Heart left ventricle (tissue), 16 donors: ENCODE measurements at regions not wholly inside any gene's neighbourhood (a gene's known extent, or its start where the extent isn't known, plus 50 kb on each side); places are given as distances from the start of the nearest gene placed in this dataset.
A peak's percentile ranks its signal among the peaks of the same experiment; 100 is the strongest.
"Not testable (repeated sequence)": the region's sequence is repeated elsewhere in the genome, so short reads cannot be mapped to it uniquely, and the experiment has no call there.

Experiments
- ATAC-seq, 4 donors: fragments of 200-7000 bp; cut with Tn5 transposase; one replicate each; pipeline ENCODE4 v1.9.1; 2020 to 2022; ENCODE audit warnings: moderate library complexity in 4 of 4, mild to moderate bottlenecking in 3 of 4, moderate number of reproducible peaks in 1 of 4
- DNase-seq, 5 donors: peaks; one replicate each; pipeline ENCODE4 v3.0.0-alpha.2; 2020
- H3K27ac ChIP-seq, 12 donors: fragments of 200-600 bp; sonication (generic) in 4 of 12; one replicate each; pipeline versions ENCODE4 v1.5.0 to v1.8.0; 2016 to 2022; ENCODE audit warnings: mild to moderate bottlenecking in 2 of 12
- H3K27me3 ChIP-seq, 9 donors: fragments of 200-600 bp; sonication (generic) in 2 of 9; one replicate each; pipeline versions ENCODE4 v1.5.1 to v1.8.0; 2016 to 2022; ENCODE audit warnings: mild to moderate bottlenecking in 3 of 9
- H3K36me3 ChIP-seq, 9 donors: fragments of 200-600 bp; sonication (generic) in 2 of 9; one replicate each; pipeline versions ENCODE4 v1.5.0 to v1.8.0; 2018 to 2022; ENCODE audit warnings: mild to moderate bottlenecking in 2 of 9
- H3K4me1 ChIP-seq, 12 donors: fragments of 200-600 bp; sonication (generic) in 4 of 12; one replicate each; pipeline versions ENCODE4 v1.5.0 to v1.8.0; 2016 to 2022; ENCODE audit warnings: mild to moderate bottlenecking in 3 of 12
- H3K4me3 ChIP-seq, 12 donors: fragments of 200-600 bp; sonication (generic) in 4 of 12; one replicate each; pipeline versions ENCODE4 v1.5.0 to v1.8.0; 2017 to 2022; ENCODE audit warnings: mild to moderate bottlenecking in 9 of 12, moderate library complexity in 4 of 12
- H3K9me3 ChIP-seq, 12 donors: fragments of 200-600 bp; sonication (generic) in 4 of 12; one replicate each; pipeline versions ENCODE4 v1.5.0 to v1.8.0; 2016 to 2022; ENCODE audit warnings: mild to moderate bottlenecking in 1 of 12
- CTCF ChIP-seq, 12 donors: fragments of 200-600 bp; sonication (generic) in 4 of 12; IDR thresholded peaks; one replicate each; pipeline versions ENCODE4 v1.5.0 to v1.8.0; 2018 to 2022; ENCODE audit warnings: antibody characterized with exemption in 12 of 12, mild to moderate bottlenecking in 5 of 12
- POLR2A ChIP-seq, 2 donors: fragments of 450-650 bp; IDR thresholded peaks; one replicate each; pipeline ENCODE4 v1.6.1; 2017; ENCODE audit warnings: antibody characterized with exemption in 2 of 2, mild to moderate bottlenecking in 2 of 2, moderate library complexity in 2 of 2
- whole genome bisulfite sequencing, 4 donors: extraction: QIAGEN DNeasy Blood & Tissue Kit in 2 of 4; methylation state at CpG; one replicate each; pipeline versions ENCODE4 v1.1.5 to v1.1.7; 2013 to 2018; 5-methylcytosine and 5-hydroxymethylcytosine counted together
- intact Hi-C, 10 donors: fragments of 100-400 bp; cut with DNase I; formaldehyde crosslinking; loops; one replicate each; pipeline versions ENCODE4 v1.11.1 to v1.14.2; 2022
- donor health status: ischemic (EF 13 %, LVEDD 7.1; RV severe dilation, severe dysfunction).
- donor health status: healthy with polysubstance abuse.
- donor health status: DM: no; HTN: yes; CAD: no.
- donor health status: DM: no; HTN: no; CAD: no.
- donor health status: ischemic (EF 25% LVEDD 6.9; RV normal size, moderate dysfunction).
- donor health status: ischemic (EF 25% LVEDD 5.7; RV mildly dilated, moderate dysfunction).
- donor health status: healthy.
- donor health status: DM: yes; HTN: yes; CAD: no.
- donor health status: ischemic (EF 35%, LVEDD 5.7; RV mildly dilated, moderate dysfunction).
- donor health status: nonischemic (EF 11% LVEDD 7.7; RV severe dilation, severe dysfunction).
- donor health status: DM: yes; HTN: yes; CAD: no.
- donor health status: PGD.
- donor health status: ischemic (EF 29% LVEDD 5.4; RV normal size, mild dysfunction).
- donor health status: nonischemic (EF 23%, LVEDD 6.1; RV moderate dilation, normal function).

GRCh38 chr5:34464829-34465228 is 191.3 kb upstream of the RAI14 start:
- TF ChIP-seq POLR2A (IDR thresholded peaks at IDR 0.05) (no peak), CTCF (IDR thresholded peaks at IDR 0.05) (no peak)
- intact Hi-C loops = loop anchor here in 9 of 10 donors (5.0 to 10.0 kb wide), 3 partner anchors 463 to 470 kb away; no protein-coding TSS in a partner anchor

GRCh38 chr5:34465301-34465700 is 190.8 kb upstream of the RAI14 start:
- not testable (repeated sequence) for H3K9me3 ChIP-seq, H3K4me3 ChIP-seq, H3K27ac ChIP-seq, ATAC-seq, DNase-seq, H3K27me3 ChIP-seq, H3K36me3 ChIP-seq, H3K4me1 ChIP-seq
- peak in 10 of 12 donors; percentile 27 to 55 (median 40) for TF ChIP-seq CTCF (IDR thresholded peaks at IDR 0.05)
- intact Hi-C loops = loop anchor here in 5 of 10 donors (5.0 to 10.0 kb wide), 2 partner anchors 468 to 470 kb away; no protein-coding TSS in a partner anchor
- WGBS, 4 donors = 0 to 11% (median 5%) methylated on average over 3 to 4 of the region's 4 CpGs

More at GRCh38 chr5:34464829-34465228, 191.3 kb upstream of the RAI14 start:
- peaks cover 0 to 2% (median 0%) of the 10 kb centered on the region in 12 donors for H3K4me1 ChIP-seq
- no peak overlapping the region for H3K4me3 ChIP-seq
- 21 to 52% (median 33%) methylated on average over 4 of the region's 4 CpGs for WGBS, 4 donors
- DNase-seq = no peak
- peaks cover 0 to 8% (median 0%) of the 10 kb centered on the region in 12 donors for H3K9me3 ChIP-seq
- ATAC-seq = no peak
- no peaks in the 10 kb centered on the region for H3K36me3 ChIP-seq
- H3K27ac ChIP-seq = no peak overlapping the region
- no peaks in the 10 kb centered on the region for H3K27me3 ChIP-seq

- not testable (repeated sequence) for H3K27ac ChIP-seq, ATAC-seq, H3K36me3 ChIP-seq, H3K27me3 ChIP-seq, H3K4me1 ChIP-seq, H3K9me3 ChIP-seq, DNase-seq, H3K4me3 ChIP-seq
- 66 to 80% (median 77%) methylated on average over 6 of the region's 6 CpGs for WGBS, 4 donors
- intact Hi-C loops = loop anchor here in 5 of 10 donors (5.0 to 10.0 kb wide), 2 partner anchors 469 to 472 kb away; no protein-coding TSS in a partner anchor
These were observed 189.4 kb upstream of the RAI14 start for GRCh38 chr5:34466519-34467388.

- no peaks in the 10 kb centered on the region for H3K36me3 ChIP-seq
- intact Hi-C loops = loop anchor here in 5 of 10 donors (5.0 to 10.0 kb wide), 2 partner anchors 470 to 473 kb away; no protein-coding TSS in a partner anchor
- H3K4me1 ChIP-seq = peaks cover 0 to 2% (median 0%) of the 10 kb centered on the region in 12 donors
- no peak for ATAC-seq
- WGBS, 4 donors = 76 to 87% (median 81%) methylated on average over 8 of the region's 8 CpGs
- peaks cover 0 to 8% (median 0%) of the 10 kb centered on the region in 12 donors for H3K9me3 ChIP-seq
- H3K27ac ChIP-seq = no peak overlapping the region
- no peaks in the 10 kb centered on the region for H3K27me3 ChIP-seq
- no peak for TF ChIP-seq POLR2A (IDR thresholded peaks at IDR 0.05)
- no peak for TF ChIP-seq CTCF (IDR thresholded peaks at IDR 0.05)
- H3K4me3 ChIP-seq = no peak overlapping the region
- DNase-seq = no peak
These were observed 188.7 kb upstream of the RAI14 start for GRCh38 chr5:34467436-34467835.

- not testable (repeated sequence) for H3K4me1 ChIP-seq, H3K36me3 ChIP-seq, H3K4me3 ChIP-seq, H3K9me3 ChIP-seq, H3K27me3 ChIP-seq, ATAC-seq, H3K27ac ChIP-seq, DNase-seq
- WGBS, 4 donors = 8 to 24% (median 15%) methylated on average over 3 of the region's 3 CpGs
- intact Hi-C loops = loop anchor here in 5 of 10 donors (5.0 to 10.0 kb wide), 2 partner anchors 471 to 473 kb away; no protein-coding TSS in a partner anchor
These were observed 188.1 kb upstream of the RAI14 start for GRCh38 chr5:34467984-34468383.
